Fibroblast of upper back skin (primary cell): ENCODE measurements at regions not wholly inside any gene's neighbourhood (a gene's known extent, or its start where the extent isn't known, plus 50 kb on each side); places are given as distances from the start of the nearest gene placed in this dataset.
"Not testable (repeated sequence)": the region's sequence is repeated elsewhere in the genome, so short reads cannot be mapped to it uniquely, and the experiment has no call there.

Source experiments
- DNase-seq: peaks from one replicate; pipeline ENCODE4 v3.0.0-alpha.2; 2013

GRCh38 chr3:4897765-4898453 lies 81.3 kb upstream of the BHLHE40 start:
- DNase-seq, result peak; percentile 59

GRCh38 chr3:4898454-4899313 lies 80.6 kb upstream of the BHLHE40 start:
- peak; percentile 29 for DNase-seq

- DNase-seq, result no peak
These were observed 79.5 kb upstream of the BHLHE40 start for GRCh38 chr3:4899710-4900109.

- DNase-seq, result no peak
These were observed 78.9 kb upstream of the BHLHE40 start for GRCh38 chr3:4900298-4900697.

- DNase-seq, result peak; percentile 53
These were observed 74.2 kb upstream of the BHLHE40 start for GRCh38 chr3:4904811-4905695.

GRCh38 chr3:4906107-4906621 lies 73.1 kb upstream of the BHLHE40 start:
- peak; percentile 73 for DNase-seq

GRCh38 chr3:4907050-4907449 lies 72.2 kb upstream of the BHLHE40 start:
- no peak for DNase-seq

- DNase-seq, result no peak
These were observed 71.4 kb upstream of the BHLHE40 start for GRCh38 chr3:4907643-4908432.

- DNase-seq, result no peak
These were observed 70.6 kb upstream of the BHLHE40 start for GRCh38 chr3:4908433-4909156.

GRCh38 chr3:4914464-4914863 lies 64.8 kb upstream of the BHLHE40 start:
- DNase-seq, result no peak

- not testable (repeated sequence) for DNase-seq
These were observed 57.6 kb upstream of the BHLHE40 start for GRCh38 chr3:4921589-4921988.

- no peak for DNase-seq
These were observed 52.3 kb upstream of the BHLHE40 start for GRCh38 chr3:4926892-4927291.

- DNase-seq, result no peak
These were observed 50.9 kb upstream of the BHLHE40 start for GRCh38 chr3:4928277-4928789.
